Stomach (tissue), 8 donors: ENCODE measurements at regions not wholly inside any gene's neighbourhood (a gene's known extent, or its start where the extent isn't known, plus 50 kb on each side); places are given as distances from the start of the nearest gene placed in this dataset.

ENCODE experiments used
- DNase-seq, 2 donors: peaks; one replicate each; pipeline versions ENCODE4 v3.0.0 to v3.0.0-alpha.2; 2013 to 2019
- H3K27ac ChIP-seq, 5 donors: fragments of 200-600 bp in 4 of 5; sonication (generic) in 4 of 5; one replicate each; pipeline ENCODE4 v1.5.1; 2013 to 2019; ENCODE audit warnings: mild to moderate bottlenecking in 1 of 5, moderate library complexity in 1 of 5
- H3K27me3 ChIP-seq, 3 donors: fragments of 200-600 bp; sonication (generic); one replicate each; pipeline ENCODE4 v1.5.1; 2017 to 2019; ENCODE audit warnings: mixed run types in 1 of 3
- H3K36me3 ChIP-seq, 4 donors: fragments of 200-600 bp; sonication (generic); 1 replicate in 3 of 4; 2 replicates in 1 of 4; pipeline ENCODE4 v1.5.1; 2016 to 2019
- H3K4me1 ChIP-seq, 4 donors: fragments of 200-600 bp; sonication (generic); one replicate each; pipeline ENCODE4 v1.5.1; 2016 to 2019
- H3K4me3 ChIP-seq, 4 donors: fragments of 200-600 bp; sonication (generic) in 3 of 4; one replicate each; pipeline ENCODE4 v1.5.1; 2016 to 2019; ENCODE audit warnings: mild to moderate bottlenecking in 1 of 4
- H3K9me3 ChIP-seq, 4 donors: fragments of 200-600 bp; sonication (generic); one replicate each; pipeline ENCODE4 v1.5.1; 2016 to 2019
- EP300 ChIP-seq: sonication (generic); formaldehyde crosslinking; IDR thresholded peaks from one replicate; pipeline ENCODE4 v1.6.1; 2017; ENCODE audit warnings: antibody characterized with exemption
- POLR2A ChIP-seq, 4 donors: fragments of 450-650 bp; IDR thresholded peaks; one replicate each; pipeline ENCODE4 v1.6.1; 2016; ENCODE audit warnings: antibody characterized with exemption in 4 of 4, control low read depth in 2 of 4, mild to moderate bottlenecking in 1 of 4, moderate library complexity in 1 of 4
- POLR2AphosphoS5 ChIP-seq, 3 donors: sonication (generic); formaldehyde crosslinking; IDR thresholded peaks; one replicate each; pipeline ENCODE4 v1.6.1; 2016; ENCODE audit warnings: antibody characterized with exemption in 3 of 3
- WGBS, 5 donors: extraction: QIAGEN DNeasy Blood & Tissue Kit in 3 of 5; methylation state at CpG; one replicate each; pipeline versions ENCODE4 v1.1.5 to v1.1.7; 2013 to 2018; 5-methylcytosine and 5-hydroxymethylcytosine counted together
- intact Hi-C: fragments of 100-400 bp; cut with DNase I; formaldehyde crosslinking; loops from one replicate; pipeline ENCODE4 v1.15.1; 2023; ENCODE audit warnings: low total_unique reads
- TF ChIP-seq, protein P1 (sequence below), 7 experiments: fragments of 450-650 bp in 4 of 7; fragments of 200-600 bp in 3 of 7; sonication (generic) in 3 of 7; IDR thresholded peaks; one replicate each; pipeline ENCODE4 v1.5.1; 2016 to 2019; ENCODE audit warnings: antibody characterized with exemption in 7 of 7, control low read depth in 2 of 7, mild to moderate bottlenecking in 1 of 7
- donor health status: healthy with polysubstance abuse.
- donor health status: Bipolar disorder and iron deficiency.
- donor health status: healthy.

DNA sequence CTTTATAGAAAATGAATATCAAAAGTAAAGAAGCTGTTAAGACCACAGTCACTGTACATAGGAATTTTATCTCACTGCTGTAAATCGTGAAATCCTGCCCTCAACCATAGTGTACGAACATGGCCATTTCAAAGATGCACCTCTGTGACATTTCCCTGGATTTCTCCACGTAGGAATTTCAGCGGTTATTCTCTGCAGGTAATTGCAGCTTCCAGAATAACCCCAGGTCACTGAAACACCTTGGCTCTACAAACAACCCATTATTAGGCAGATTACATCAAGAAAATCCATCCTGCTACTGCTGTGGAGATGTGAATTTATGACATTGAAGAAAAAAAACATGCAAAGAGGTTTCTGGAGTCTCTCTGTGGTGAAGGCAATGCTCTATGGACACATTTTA is 196.2 kb upstream of the USP25 start:
- 74 to 85% (median 79%) methylated on average over 4 of the region's 4 CpGs for WGBS, 5 donors
- TF ChIP-seq, protein P1, sequence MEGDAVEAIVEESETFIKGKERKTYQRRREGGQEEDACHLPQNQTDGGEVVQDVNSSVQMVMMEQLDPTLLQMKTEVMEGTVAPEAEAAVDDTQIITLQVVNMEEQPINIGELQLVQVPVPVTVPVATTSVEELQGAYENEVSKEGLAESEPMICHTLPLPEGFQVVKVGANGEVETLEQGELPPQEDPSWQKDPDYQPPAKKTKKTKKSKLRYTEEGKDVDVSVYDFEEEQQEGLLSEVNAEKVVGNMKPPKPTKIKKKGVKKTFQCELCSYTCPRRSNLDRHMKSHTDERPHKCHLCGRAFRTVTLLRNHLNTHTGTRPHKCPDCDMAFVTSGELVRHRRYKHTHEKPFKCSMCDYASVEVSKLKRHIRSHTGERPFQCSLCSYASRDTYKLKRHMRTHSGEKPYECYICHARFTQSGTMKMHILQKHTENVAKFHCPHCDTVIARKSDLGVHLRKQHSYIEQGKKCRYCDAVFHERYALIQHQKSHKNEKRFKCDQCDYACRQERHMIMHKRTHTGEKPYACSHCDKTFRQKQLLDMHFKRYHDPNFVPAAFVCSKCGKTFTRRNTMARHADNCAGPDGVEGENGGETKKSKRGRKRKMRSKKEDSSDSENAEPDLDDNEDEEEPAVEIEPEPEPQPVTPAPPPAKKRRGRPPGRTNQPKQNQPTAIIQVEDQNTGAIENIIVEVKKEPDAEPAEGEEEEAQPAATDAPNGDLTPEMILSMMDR (IDR thresholded peaks at IDR 0.05) = no peak
- no peak for TF ChIP-seq POLR2AphosphoS5 (IDR thresholded peaks at IDR 0.05)
- no peak for TF ChIP-seq POLR2A (IDR thresholded peaks at IDR 0.05)
- TF ChIP-seq EP300 = no peak
- H3K36me3 ChIP-seq = no peaks in the 10 kb centered on the region
- H3K9me3 ChIP-seq = no peaks in the 10 kb centered on the region
- no peak overlapping the region for H3K27ac ChIP-seq
- H3K27me3 ChIP-seq = no peaks in the 10 kb centered on the region
- H3K4me1 ChIP-seq = no peaks in the 10 kb centered on the region
- DNase-seq = no peak
- no peak overlapping the region for H3K4me3 ChIP-seq
- intact Hi-C loops = no loop called here

DNA sequence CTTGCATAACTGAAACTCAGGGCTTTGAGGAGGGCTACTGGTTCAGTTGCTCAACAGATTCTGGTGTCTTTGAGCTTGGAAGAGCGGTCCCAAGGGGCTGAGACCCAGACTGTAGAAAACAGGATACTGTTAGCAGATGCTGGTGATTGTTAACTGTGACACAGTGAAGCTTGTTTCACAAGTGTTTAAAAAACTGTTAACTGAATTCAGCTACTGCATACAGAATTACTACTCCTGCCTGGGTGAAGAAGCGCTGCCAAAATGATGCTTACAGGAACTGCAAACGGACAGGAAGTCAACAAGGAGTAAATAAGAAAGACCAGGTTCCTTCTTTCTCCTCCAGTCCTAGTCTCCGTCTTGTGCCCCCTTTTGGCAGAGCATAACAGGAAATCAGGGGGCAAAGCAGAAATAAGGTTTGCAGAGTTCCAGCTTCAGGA is 195.3 kb upstream of the USP25 start:
- Histone ChIP-seq H3K4me1 (no peaks in the 10 kb centered on the region), H3K4me3 (no peak overlapping the region), H3K9me3 (no peaks in the 10 kb centered on the region), H3K27me3 (no peaks in the 10 kb centered on the region), H3K27ac (no peak overlapping the region), H3K36me3 (no peaks in the 10 kb centered on the region)
- TF ChIP-seq, protein P1 (IDR thresholded peaks at IDR 0.05) = no peak
- TF ChIP-seq POLR2A (IDR thresholded peaks at IDR 0.05) = no peak
- no peak for TF ChIP-seq EP300
- no peak for TF ChIP-seq POLR2AphosphoS5 (IDR thresholded peaks at IDR 0.05)
- intact Hi-C loops = no loop called here
- 53 to 71% (median 69%) methylated on average over 4 of the region's 4 CpGs for WGBS, 5 donors
- DNase-seq = peak in 1 of 2 donors; percentile 7

DNA sequence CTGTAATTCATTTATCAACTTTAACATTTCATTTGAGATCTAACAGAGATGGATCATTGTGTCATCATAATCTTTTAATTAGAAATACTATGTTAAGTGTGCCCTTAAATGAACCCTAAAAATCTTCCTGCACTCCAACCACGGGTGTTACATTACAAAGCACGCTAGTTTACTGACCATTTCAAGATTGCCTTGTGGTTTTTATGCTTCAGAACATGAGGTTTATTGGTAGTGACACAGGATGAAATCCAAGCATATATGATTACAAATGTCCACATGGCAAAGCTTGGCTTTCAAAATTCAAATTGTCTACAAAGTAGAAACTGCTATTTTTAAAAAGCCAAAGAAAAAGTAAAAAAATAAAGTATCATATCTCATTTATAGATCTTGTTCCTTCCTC is 190.4 kb upstream of the USP25 start:
- H3K4me3 ChIP-seq = no peak overlapping the region
- TF ChIP-seq EP300 (no peak), POLR2AphosphoS5 (IDR thresholded peaks at IDR 0.05) (no peak), POLR2A (IDR thresholded peaks at IDR 0.05) (no peak)
- TF ChIP-seq, protein P1 (IDR thresholded peaks at IDR 0.05) = no peak
- H3K36me3 ChIP-seq = no peaks in the 10 kb centered on the region
- no peaks in the 10 kb centered on the region for H3K9me3 ChIP-seq
- no peak overlapping the region for H3K27ac ChIP-seq
- intact Hi-C loops = no loop called here
- 48 to 55% (median 54%) methylated on average over 2 of the region's 2 CpGs for WGBS, 5 donors
- DNase-seq = no peak
- no peaks in the 10 kb centered on the region for H3K27me3 ChIP-seq
- no peaks in the 10 kb centered on the region for H3K4me1 ChIP-seq

DNA sequence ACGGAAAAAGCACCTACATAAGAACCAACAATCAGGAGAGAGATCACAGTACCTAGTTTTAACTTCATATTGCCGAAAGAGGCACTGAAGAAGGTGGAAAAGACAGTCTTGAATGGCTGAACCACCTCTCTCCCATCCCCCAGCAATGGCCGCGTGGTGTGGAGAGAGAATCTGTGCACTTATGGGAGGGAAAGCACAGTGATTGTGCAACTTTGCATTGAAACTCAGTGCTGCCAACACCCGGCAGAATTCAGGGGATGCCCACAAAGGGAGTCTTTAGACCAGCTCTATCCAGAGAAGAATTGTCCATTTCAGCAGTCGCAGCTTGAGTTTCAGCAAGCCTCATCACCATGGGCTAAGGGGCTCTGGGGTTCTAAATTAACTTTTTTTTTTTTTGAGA is 186.3 kb upstream of the USP25 start:
- intact Hi-C loops = no loop called here
- no peaks in the 10 kb centered on the region for H3K27me3 ChIP-seq
- no peaks in the 10 kb centered on the region for H3K36me3 ChIP-seq
- H3K4me1 ChIP-seq = no peaks in the 10 kb centered on the region
- DNase-seq = no peak
- no peak overlapping the region for H3K27ac ChIP-seq
- 70 to 86% (median 71%) methylated on average over 6 of the region's 6 CpGs for WGBS, 5 donors
- TF ChIP-seq POLR2A (IDR thresholded peaks at IDR 0.05) = no peak
- no peak for TF ChIP-seq EP300
- no peak for TF ChIP-seq POLR2AphosphoS5 (IDR thresholded peaks at IDR 0.05)
- TF ChIP-seq, protein P1 (IDR thresholded peaks at IDR 0.05) = no peak
- no peak overlapping the region for H3K4me3 ChIP-seq
- no peaks in the 10 kb centered on the region for H3K9me3 ChIP-seq
